Tibial nerve (tissue), 4 donors: ENCODE measurements at regions not wholly inside any gene's neighbourhood (a gene's known extent, or its start where the extent isn't known, plus 50 kb on each side); places are given as distances from the start of the nearest gene placed in this dataset.

ENCODE experiments used
- DNase-seq, 2 donors: peaks; one replicate each; pipeline ENCODE4 v3.0.0-alpha.2; 2019; ENCODE audit warnings: low spot score in 2 of 2
- H3K27ac ChIP-seq, 4 donors: fragments of 200-600 bp; sonication (generic) in 3 of 4; one replicate each; pipeline ENCODE4 v1.5.1; 2017 to 2019; ENCODE audit warnings: mild to moderate bottlenecking in 1 of 4
- H3K27me3 ChIP-seq, 2 donors: fragments of 200-600 bp; sonication (generic) in 1 of 2; one replicate each; pipeline versions ENCODE4 v1.5.1 to v1.6.0; 2017 to 2019
- H3K36me3 ChIP-seq, 3 donors: fragments of 200-600 bp; sonication (generic); one replicate each; pipeline ENCODE4 v1.5.1; 2018 to 2019
- H3K4me1 ChIP-seq, 4 donors: fragments of 200-600 bp; sonication (generic) in 3 of 4; one replicate each; pipeline ENCODE4 v1.5.1; 2017 to 2019
- H3K4me3 ChIP-seq, 4 donors: fragments of 200-600 bp; sonication (generic) in 3 of 4; one replicate each; pipeline ENCODE4 v1.5.1; 2017 to 2019; ENCODE audit warnings: mild to moderate bottlenecking in 1 of 4, moderate library complexity in 1 of 4
- H3K9me3 ChIP-seq, 4 donors: fragments of 200-600 bp; sonication (generic) in 3 of 4; one replicate each; pipeline ENCODE4 v1.5.1; 2017 to 2019
- CTCF ChIP-seq, 5 experiments: fragments of 200-600 bp in 3 of 5; fragments of 450-650 bp in 2 of 5; sonication (generic) in 3 of 5; IDR thresholded peaks; one replicate each; pipeline ENCODE4 v1.5.1; 2016 to 2019; ENCODE audit warnings: antibody characterized with exemption in 5 of 5, mild to moderate bottlenecking in 3 of 5, moderate library complexity in 2 of 5
- EP300 ChIP-seq, 2 donors: sonication (generic); formaldehyde crosslinking; IDR thresholded peaks; one replicate each; pipeline ENCODE4 v1.6.1; 2017; ENCODE audit warnings: antibody characterized with exemption in 2 of 2, mild to moderate bottlenecking in 1 of 2
- POLR2A ChIP-seq, 2 donors: fragments of 450-650 bp; IDR thresholded peaks; one replicate each; pipeline ENCODE4 v1.6.1; 2017; ENCODE audit warnings: antibody characterized with exemption in 2 of 2, mild to moderate bottlenecking in 2 of 2, moderate library complexity in 2 of 2
- WGBS, 2 donors: methylation state at CpG; one replicate each; pipeline ENCODE4 v1.1.5; 2018; 5-methylcytosine and 5-hydroxymethylcytosine counted together

- H3K4me1 ChIP-seq = no peaks in the 10 kb centered on the region
- no peak for TF ChIP-seq EP300 (IDR thresholded peaks at IDR 0.05)
- no peak for TF ChIP-seq CTCF (IDR thresholded peaks at IDR 0.05)
- TF ChIP-seq POLR2A (IDR thresholded peaks at IDR 0.05) = no peak
- H3K27ac ChIP-seq = no peak overlapping the region
- no peaks in the 10 kb centered on the region for H3K27me3 ChIP-seq
- H3K36me3 ChIP-seq = no peaks in the 10 kb centered on the region
- no peaks in the 10 kb centered on the region for H3K9me3 ChIP-seq
- 35 to 51% methylated on average over 1 of the region's 1 CpG for WGBS, 2 donors
- DNase-seq = no peak
- H3K4me3 ChIP-seq = no peak overlapping the region
Measured at GRCh38 chr7:144936314-144936713, 100.5 kb upstream of the TPK1 start.

GRCh38 chr7:144910411-144910810 lies 74.6 kb upstream of the TPK1 start:
- Histone ChIP-seq H3K36me3 (no peaks in the 10 kb centered on the region), H3K27ac (no peak overlapping the region), H3K4me1 (no peaks in the 10 kb centered on the region), H3K27me3 (no peaks in the 10 kb centered on the region), H3K9me3 (no peaks in the 10 kb centered on the region), H3K4me3 (no peak overlapping the region)
- DNase-seq = no peak
- TF ChIP-seq CTCF (IDR thresholded peaks at IDR 0.05) (no peak), EP300 (IDR thresholded peaks at IDR 0.05) (no peak), POLR2A (IDR thresholded peaks at IDR 0.05) (no peak)
- WGBS, 2 donors = 69 to 74% methylated on average over 6 of the region's 6 CpGs

GRCh38 chr7:144908943-144909556 lies 73.2 kb upstream of the TPK1 start:
- no peak overlapping the region for H3K27ac ChIP-seq
- no peak for TF ChIP-seq EP300 (IDR thresholded peaks at IDR 0.05)
- H3K4me3 ChIP-seq = no peak overlapping the region
- H3K36me3 ChIP-seq = no peaks in the 10 kb centered on the region
- H3K27me3 ChIP-seq = no peaks in the 10 kb centered on the region
- no peak for DNase-seq
- no peaks in the 10 kb centered on the region for H3K4me1 ChIP-seq
- no peaks in the 10 kb centered on the region for H3K9me3 ChIP-seq
- WGBS, 2 donors = 65 to 68% methylated on average over 4 of the region's 4 CpGs

GRCh38 chr7:144908324-144908723 lies 72.5 kb upstream of the TPK1 start:
- Histone ChIP-seq H3K4me1 (no peaks in the 10 kb centered on the region), H3K36me3 (no peaks in the 10 kb centered on the region), H3K4me3 (no peak overlapping the region), H3K9me3 (no peaks in the 10 kb centered on the region), H3K27me3 (no peaks in the 10 kb centered on the region), H3K27ac (no peak overlapping the region)
- DNase-seq = no peak
- TF ChIP-seq POLR2A (IDR thresholded peaks at IDR 0.05) (no peak), EP300 (IDR thresholded peaks at IDR 0.05) (no peak), CTCF (IDR thresholded peaks at IDR 0.05) (no peak)
- 92 to 94% methylated on average over 1 of the region's 1 CpG for WGBS, 2 donors

- Histone ChIP-seq H3K9me3 (no peaks in the 10 kb centered on the region), H3K36me3 (no peaks in the 10 kb centered on the region), H3K27me3 (no peaks in the 10 kb centered on the region), H3K4me1 (no peaks in the 10 kb centered on the region), H3K27ac (no peak overlapping the region), H3K4me3 (no peak overlapping the region)
- TF ChIP-seq EP300 (IDR thresholded peaks at IDR 0.05) = no peak
- TF ChIP-seq POLR2A (IDR thresholded peaks at IDR 0.05) = no peak
- TF ChIP-seq CTCF (IDR thresholded peaks at IDR 0.05) = no peak
- DNase-seq = no peak
- WGBS, 2 donors = 59 to 62% methylated on average over 4 of the region's 4 CpGs
Measured at GRCh38 chr7:144907577-144907976, 71.7 kb upstream of the TPK1 start.

- Histone ChIP-seq H3K36me3 (no peaks in the 10 kb centered on the region), H3K4me3 (no peak overlapping the region), H3K27ac (no peak overlapping the region), H3K4me1 (no peaks in the 10 kb centered on the region), H3K9me3 (no peaks in the 10 kb centered on the region), H3K27me3 (no peaks in the 10 kb centered on the region)
- DNase-seq = no peak
- whole genome bisulfite sequencing, 2 donors = 94 to 96% methylated on average over 3 of the region's 3 CpGs
- TF ChIP-seq EP300 (IDR thresholded peaks at IDR 0.05) (no peak), CTCF (IDR thresholded peaks at IDR 0.05) (no peak), POLR2A (IDR thresholded peaks at IDR 0.05) (no peak)
Measured at GRCh38 chr7:144903201-144903600, 67.3 kb upstream of the TPK1 start.
